MM.1S (cell line): ENCODE measurements at regions not wholly inside any gene's neighbourhood (a gene's known extent, or its start where the extent isn't known, plus 50 kb on each side); places are given as distances from the start of the nearest gene placed in this dataset.

Source experiments
- DNase-seq: peaks from one replicate; pipeline ENCODE4 v3.0.0-alpha.2; 2015
- H2AFZ ChIP-seq: fragments of 300-600 bp; sonication (generic); 2 replicates; pipeline ENCODE4 v1.6.0; 2016; ENCODE audit warnings: antibody characterized with exemption, low read length
- H3F3A ChIP-seq: fragments of 300-600 bp; sonication (generic); 2 replicates; pipeline ENCODE4 v1.6.1; 2016; ENCODE audit warnings: mild to moderate bottlenecking, antibody characterized with exemption, low read length, moderate library complexity, mixed read lengths; ENCODE audit not compliant: insufficient read depth
- H3K27ac ChIP-seq: fragments of 300-600 bp; sonication (generic); 2 replicates; pipeline ENCODE4 v1.5.1; 2016; ENCODE audit warnings: mild to moderate bottlenecking, low read length
- H3K27me3 ChIP-seq: fragments of 300-600 bp; sonication (generic); replicated peaks from 2 replicates; pipeline ENCODE4 v1.6.0; 2016; ENCODE audit warnings: low read length; ENCODE audit not compliant: insufficient read depth
- H3K36me3 ChIP-seq: fragments of 300-600 bp; sonication (generic); replicated peaks from 2 replicates; pipeline ENCODE4 v1.6.1; 2016; ENCODE audit warnings: mild to moderate bottlenecking, low read length, mixed read lengths; ENCODE audit not compliant: insufficient read depth
- H3K4me1 ChIP-seq: fragments of 300-600 bp; sonication (generic); 2 replicates; pipeline ENCODE4 v1.6.1; 2016; ENCODE audit warnings: low read length, mixed read lengths
- H3K4me2 ChIP-seq: fragments of 300-600 bp; sonication (generic); 2 replicates; pipeline ENCODE4 v1.6.0; 2016; ENCODE audit warnings: low read depth, low read length
- H3K4me3 ChIP-seq: fragments of 300-600 bp; sonication (generic); 2 replicates; pipeline ENCODE4 v1.5.1; 2016; ENCODE audit warnings: low read length, mixed read lengths
- H3K79me2 ChIP-seq: fragments of 300-600 bp; sonication (generic); 2 replicates; pipeline ENCODE4 v1.6.1; 2016; ENCODE audit warnings: mixed run types, low read length, mixed read lengths
- H3K9ac ChIP-seq: fragments of 300-600 bp; sonication (generic); 2 replicates; pipeline ENCODE4 v1.6.1; 2016; ENCODE audit warnings: low read length, mixed read lengths
- H3K9me2 ChIP-seq: fragments of 300-600 bp; sonication (generic); replicated peaks from 2 replicates; pipeline ENCODE4 v1.6.1; 2016; ENCODE audit warnings: mild to moderate bottlenecking, low read length, mixed read lengths; ENCODE audit not compliant: insufficient read depth
- H3K9me3 ChIP-seq: fragments of 300-600 bp; sonication (generic); replicated peaks from 2 replicates; pipeline ENCODE4 v1.6.1; 2016; ENCODE audit warnings: mild to moderate bottlenecking, low read length, mixed read lengths; ENCODE audit not compliant: insufficient read depth
- H4K20me1 ChIP-seq: fragments of 300-600 bp; sonication (generic); 2 replicates; pipeline ENCODE4 v1.6.1; 2016; ENCODE audit warnings: mild to moderate bottlenecking, low read length, moderate library complexity, mixed read lengths; ENCODE audit not compliant: insufficient read depth
- EZH2 ChIP-seq: fragments of 300-600 bp; sonication (generic); optimal IDR thresholded peaks from 2 replicates; pipeline ENCODE3; 2017; ENCODE audit warnings: low read depth, mild to moderate bottlenecking, antibody characterized with exemption, low read length, mixed read lengths
- EZH2phosphoT487 ChIP-seq: fragments of 300-600 bp; sonication (generic); IDR thresholded peaks from 2 replicates; pipeline ENCODE4 v1.6.1; 2018; ENCODE audit warnings: antibody characterized with exemption, low read length
- TF ChIP-seq, protein P1 (sequence below): fragments of 300-600 bp; sonication (generic); IDR thresholded peaks from 2 replicates; pipeline ENCODE4 v1.5.1; 2016; ENCODE audit warnings: antibody characterized with exemption, low read length, mixed read lengths

GRCh38 chr3:193910310-193910709 lies 225.6 kb upstream of the HES1 start:
- H3K4me2 ChIP-seq: no peak overlapping the region
- no peaks in the 10 kb centered on the region for H4K20me1 ChIP-seq
- no peaks in the 10 kb centered on the region for H3K9me3 ChIP-seq
- no peak overlapping the region for H2AFZ ChIP-seq
- H3K36me3 ChIP-seq: no peaks in the 10 kb centered on the region
- no peak for DNase-seq
- no peaks in the 10 kb centered on the region for H3K4me1 ChIP-seq
- H3K9ac ChIP-seq: no peak overlapping the region
- no peaks in the 10 kb centered on the region for H3K27me3 ChIP-seq
- H3K9me2 ChIP-seq: no peaks in the 10 kb centered on the region
- no peak overlapping the region for H3K4me3 ChIP-seq
- no peaks in the 10 kb centered on the region for H3K79me2 ChIP-seq
- TF ChIP-seq EZH2 (no peak), EZH2phosphoT487 (no peak)
- TF ChIP-seq, protein P1, sequence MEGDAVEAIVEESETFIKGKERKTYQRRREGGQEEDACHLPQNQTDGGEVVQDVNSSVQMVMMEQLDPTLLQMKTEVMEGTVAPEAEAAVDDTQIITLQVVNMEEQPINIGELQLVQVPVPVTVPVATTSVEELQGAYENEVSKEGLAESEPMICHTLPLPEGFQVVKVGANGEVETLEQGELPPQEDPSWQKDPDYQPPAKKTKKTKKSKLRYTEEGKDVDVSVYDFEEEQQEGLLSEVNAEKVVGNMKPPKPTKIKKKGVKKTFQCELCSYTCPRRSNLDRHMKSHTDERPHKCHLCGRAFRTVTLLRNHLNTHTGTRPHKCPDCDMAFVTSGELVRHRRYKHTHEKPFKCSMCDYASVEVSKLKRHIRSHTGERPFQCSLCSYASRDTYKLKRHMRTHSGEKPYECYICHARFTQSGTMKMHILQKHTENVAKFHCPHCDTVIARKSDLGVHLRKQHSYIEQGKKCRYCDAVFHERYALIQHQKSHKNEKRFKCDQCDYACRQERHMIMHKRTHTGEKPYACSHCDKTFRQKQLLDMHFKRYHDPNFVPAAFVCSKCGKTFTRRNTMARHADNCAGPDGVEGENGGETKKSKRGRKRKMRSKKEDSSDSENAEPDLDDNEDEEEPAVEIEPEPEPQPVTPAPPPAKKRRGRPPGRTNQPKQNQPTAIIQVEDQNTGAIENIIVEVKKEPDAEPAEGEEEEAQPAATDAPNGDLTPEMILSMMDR: no peak
- no peak overlapping the region for H3K27ac ChIP-seq
- no peaks in the 10 kb centered on the region for H3F3A ChIP-seq

- Histone ChIP-seq H3K9ac (no peak overlapping the region), H3K4me2 (no peak overlapping the region), H3K36me3 (no peaks in the 10 kb centered on the region), H3K27ac (no peak overlapping the region), H3K4me1 (no peaks in the 10 kb centered on the region), H3K9me3 (no peaks in the 10 kb centered on the region), H3F3A (no peaks in the 10 kb centered on the region), H3K27me3 (no peaks in the 10 kb centered on the region), H3K9me2 (no peaks in the 10 kb centered on the region), H2AFZ (no peak overlapping the region), H3K4me3 (no peak overlapping the region), H3K79me2 (no peaks in the 10 kb centered on the region), H4K20me1 (no peaks in the 10 kb centered on the region)
- DNase-seq: no peak
- no peak for TF ChIP-seq EZH2phosphoT487
- TF ChIP-seq, protein P1: no peak
- TF ChIP-seq EZH2: no peak
Measured at GRCh38 chr3:193910886-193911738, 224.8 kb upstream of the HES1 start.

DNA sequence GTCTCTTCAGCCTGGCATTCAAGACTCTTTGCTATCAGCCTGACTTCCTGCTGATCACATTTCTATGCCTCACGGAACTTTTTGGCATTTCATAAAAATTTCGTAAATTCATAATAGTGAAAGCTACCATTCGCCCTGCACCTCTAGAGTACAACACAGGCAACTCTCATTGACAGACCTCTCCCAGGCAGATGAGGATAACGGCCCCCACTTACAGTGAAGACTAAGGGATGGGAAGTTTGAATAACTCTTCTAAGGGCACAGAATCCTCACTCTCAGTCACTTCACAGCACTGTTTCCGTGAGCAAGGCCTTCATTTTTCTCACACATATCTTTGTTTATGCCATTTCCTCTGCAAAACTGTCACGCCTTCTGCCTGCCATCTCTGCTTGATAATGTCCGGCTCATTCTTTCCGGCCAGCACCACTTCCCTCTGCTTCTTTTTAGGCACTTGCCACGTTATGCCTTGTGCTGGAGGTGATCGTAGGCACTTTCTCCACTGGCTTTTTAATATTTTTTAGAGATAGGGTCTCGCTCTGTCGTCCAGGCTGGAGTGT lies 224.1 kb upstream of the HES1 start:
- Histone ChIP-seq H3K27ac (no peak overlapping the region), H3F3A (no peaks in the 10 kb centered on the region), H3K9me2 (no peaks in the 10 kb centered on the region), H3K4me1 (no peaks in the 10 kb centered on the region), H3K27me3 (no peaks in the 10 kb centered on the region), H3K4me3 (no peak overlapping the region), H3K36me3 (no peaks in the 10 kb centered on the region), H3K4me2 (no peak overlapping the region), H3K79me2 (no peaks in the 10 kb centered on the region), H4K20me1 (no peaks in the 10 kb centered on the region), H3K9me3 (no peaks in the 10 kb centered on the region), H2AFZ (no peak overlapping the region), H3K9ac (no peak overlapping the region)
- TF ChIP-seq EZH2 (no peak), EZH2phosphoT487 (no peak)
- TF ChIP-seq, protein P1: no peak
- no peak for DNase-seq
